ENCODE measurements at regions not wholly inside any gene's neighbourhood (a gene's known extent, or its start where the extent isn't known, plus 50 kb on each side); places are given as distances from the start of the nearest gene placed in this dataset.

DNA sequence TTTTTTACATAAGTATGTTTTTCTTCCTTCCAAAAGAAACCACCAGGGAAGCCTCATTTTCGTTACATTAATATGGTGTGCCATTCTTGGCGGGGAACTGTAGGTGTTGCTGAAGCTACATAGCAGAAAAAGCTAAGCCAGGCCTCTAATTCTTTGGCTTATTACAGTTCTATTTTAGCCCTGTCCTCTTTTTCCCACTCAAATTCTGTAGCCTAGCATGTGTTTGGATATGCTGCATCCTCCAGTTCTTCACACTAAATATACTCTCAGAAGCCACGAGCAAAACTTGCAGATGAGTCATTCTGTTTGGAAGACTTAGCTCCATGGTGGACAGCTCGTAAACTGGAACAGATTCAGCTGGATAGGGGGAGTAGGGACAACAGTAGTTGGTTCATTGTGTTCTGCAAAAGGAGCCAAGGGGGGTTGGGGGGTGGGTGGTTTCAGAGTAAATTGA, 369.4 kb downstream of the TMEM161B start:
- H3K27ac Mint-ChIP-seq = no peak overlapping the region

GRCh38 chr5:87898574-87898973, 370.1 kb downstream of the TMEM161B start:
- no peaks in the 10 kb centered on the region for H3K4me1 ChIP-seq (ENCODE audit: insufficient read depth, low read length)
- Mint-ChIP-seq H3K4me1 (no peaks in the 10 kb centered on the region), H3K36me3 (no peaks in the 10 kb centered on the region), H3K27ac (no peak overlapping the region), H3K27me3 (peaks cover 0 to 6% of the 10 kb centered on the region in 2 donors), H3K9me3 (peaks cover 0 to 7% (median 2%) of the 10 kb centered on the region in 5 donors), H3K4me3 (no peak overlapping the region)
- no peaks in the 10 kb centered on the region for H3K27me3 ChIP-seq (ENCODE audit: insufficient read depth, low read length, poor library complexity, severe bottlenecking)
- ChIA-PET POLR2A (no interaction called here), CTCF (no interaction called here)
- no peak overlapping the region for H3K27ac ChIP-seq (ENCODE audit: low read depth, low read length)
- DNase-seq = no peak
- no peaks in the 10 kb centered on the region for H3K36me3 ChIP-seq (ENCODE audit: insufficient read depth, low read length)
- H3K9me3 ChIP-seq (ENCODE audit: low read length) = no peaks in the 10 kb centered on the region
- no peak overlapping the region for H3K4me3 ChIP-seq (ENCODE audit: low read length)

More for the DNA sequence above, 369.4 kb downstream of the TMEM161B start:
- H3K27me3 Mint-ChIP-seq = peaks cover 0 to 2% of the 10 kb centered on the region in 2 donors
- Histone ChIP-seq H3K4me3 (ENCODE audit: low read length) (no peak overlapping the region), H3K9me3 (ENCODE audit: low read length) (no peaks in the 10 kb centered on the region), H3K36me3 (ENCODE audit: insufficient read depth, low read length) (no peaks in the 10 kb centered on the region), H3K4me1 (ENCODE audit: insufficient read depth, low read length) (no peaks in the 10 kb centered on the region), H3K27ac (ENCODE audit: low read depth, low read length) (no peak overlapping the region), H3K27me3 (ENCODE audit: insufficient read depth, low read length, poor library complexity, severe bottlenecking) (no peaks in the 10 kb centered on the region)
- no peak overlapping the region for H3K4me3 Mint-ChIP-seq
- no peaks in the 10 kb centered on the region for H3K36me3 Mint-ChIP-seq
- H3K9me3 Mint-ChIP-seq = peaks cover 0 to 7% (median 2%) of the 10 kb centered on the region in 5 donors
- H3K4me1 Mint-ChIP-seq = no peaks in the 10 kb centered on the region
- POLR2A ChIA-PET = no interaction called here
- CTCF ChIA-PET = no interaction called here
- DNase-seq = no peak

DNA sequence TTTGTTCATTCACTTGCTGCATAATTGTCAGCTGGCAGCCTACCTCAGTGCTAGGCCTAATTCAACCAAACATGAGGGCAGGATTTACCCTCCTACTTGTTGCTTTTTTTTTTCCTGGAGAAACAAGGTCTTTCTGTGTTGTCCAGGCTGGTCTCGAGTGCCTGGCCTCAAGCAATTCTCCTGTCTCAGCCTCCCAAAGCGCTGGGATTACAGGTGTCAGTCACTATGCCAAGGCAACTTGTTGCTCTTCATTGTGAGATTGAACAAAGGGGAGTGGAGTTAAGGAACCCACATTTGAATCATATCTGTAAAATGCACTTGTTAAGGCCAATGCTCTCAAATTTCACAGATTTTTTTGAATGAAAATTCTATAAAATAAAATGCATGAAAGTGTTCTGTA, 380.5 kb downstream of the TMEM161B start:
- Histone ChIP-seq H3K36me3 (ENCODE audit: insufficient read depth, low read length) (no peaks in the 10 kb centered on the region), H3K4me3 (ENCODE audit: low read length) (no peak overlapping the region), H3K27ac (ENCODE audit: low read depth, low read length) (no peak overlapping the region), H3K9me3 (ENCODE audit: low read length) (no peaks in the 10 kb centered on the region), H3K4me1 (ENCODE audit: insufficient read depth, low read length) (no peaks in the 10 kb centered on the region), H3K27me3 (ENCODE audit: insufficient read depth, low read length, poor library complexity, severe bottlenecking) (no peaks in the 10 kb centered on the region)
- H3K27ac Mint-ChIP-seq = no peak overlapping the region
- H3K36me3 Mint-ChIP-seq = no peaks in the 10 kb centered on the region
- H3K4me3 Mint-ChIP-seq = no peak overlapping the region
- no peaks in the 10 kb centered on the region for H3K4me1 Mint-ChIP-seq
- H3K27me3 Mint-ChIP-seq = no peaks in the 10 kb centered on the region
- no peak for DNase-seq
- H3K9me3 Mint-ChIP-seq = peaks cover 0 to 6% (median 0%) of the 10 kb centered on the region in 5 donors
- CTCF ChIA-PET = no interaction called here
- POLR2A ChIA-PET = no interaction called here

- no peak overlapping the region for H3K27ac Mint-ChIP-seq
- no peak for DNase-seq
- H3K4me3 ChIP-seq (ENCODE audit: low read length) = no peak overlapping the region
- no peak overlapping the region for H3K27ac ChIP-seq (ENCODE audit: low read depth, low read length)
- ChIA-PET POLR2A (no interaction called here), CTCF (no interaction called here)
- no peaks in the 10 kb centered on the region for H3K36me3 ChIP-seq (ENCODE audit: insufficient read depth, low read length)
- H3K9me3 ChIP-seq (ENCODE audit: low read length) = no peaks in the 10 kb centered on the region
- H3K4me3 Mint-ChIP-seq = no peak overlapping the region
- no peaks in the 10 kb centered on the region for H3K27me3 ChIP-seq (ENCODE audit: insufficient read depth, low read length, poor library complexity, severe bottlenecking)
- no peaks in the 10 kb centered on the region for H3K27me3 Mint-ChIP-seq
- no peaks in the 10 kb centered on the region for H3K36me3 Mint-ChIP-seq
- peaks cover 0 to 6% (median 0%) of the 10 kb centered on the region in 5 donors for H3K9me3 Mint-ChIP-seq
- H3K4me1 Mint-ChIP-seq = no peaks in the 10 kb centered on the region
- H3K4me1 ChIP-seq (ENCODE audit: insufficient read depth, low read length) = no peaks in the 10 kb centered on the region
Measured at GRCh38 chr5:87887247-87887646, 381.4 kb downstream of the TMEM161B start.

GRCh38 chr5:87886164-87886563, 382.5 kb downstream of the TMEM161B start:
- Histone ChIP-seq H3K27me3 (ENCODE audit: insufficient read depth, low read length, poor library complexity, severe bottlenecking) (no peaks in the 10 kb centered on the region), H3K36me3 (ENCODE audit: insufficient read depth, low read length) (no peaks in the 10 kb centered on the region), H3K4me1 (ENCODE audit: insufficient read depth, low read length) (no peaks in the 10 kb centered on the region), H3K27ac (ENCODE audit: low read depth, low read length) (no peak overlapping the region), H3K4me3 (ENCODE audit: low read length) (no peak overlapping the region), H3K9me3 (ENCODE audit: low read length) (no peaks in the 10 kb centered on the region)
- Mint-ChIP-seq H3K4me1 (no peaks in the 10 kb centered on the region), H3K4me3 (no peak overlapping the region), H3K36me3 (no peaks in the 10 kb centered on the region), H3K9me3 (peaks cover 0 to 8% (median 6%) of the 10 kb centered on the region in 5 donors), H3K27ac (no peak overlapping the region), H3K27me3 (no peaks in the 10 kb centered on the region)
- CTCF ChIA-PET = no interaction called here
- no peak for DNase-seq
- POLR2A ChIA-PET = no interaction called here

DNA sequence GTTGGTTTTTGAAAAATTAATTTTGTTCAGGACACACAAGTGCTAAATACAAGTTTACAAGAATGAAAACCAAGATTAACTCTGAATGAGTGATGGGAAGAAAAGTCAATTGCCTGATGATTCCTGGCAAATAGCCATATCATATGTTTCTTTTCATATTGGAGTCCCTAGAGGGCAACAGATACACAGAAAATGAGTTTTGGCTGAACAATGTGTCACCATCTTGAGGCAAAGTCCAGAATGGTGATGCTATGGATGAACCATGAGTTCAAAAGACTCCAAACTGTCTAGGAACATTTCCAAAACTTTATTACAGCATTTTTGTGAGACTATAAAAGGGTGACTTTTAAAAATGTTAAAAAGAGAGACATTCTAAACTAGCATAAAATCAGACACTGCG, 382.9 kb downstream of the TMEM161B start:
- Mint-ChIP-seq H3K27ac (no peak overlapping the region), H3K36me3 (no peaks in the 10 kb centered on the region), H3K4me1 (no peaks in the 10 kb centered on the region), H3K4me3 (no peak overlapping the region), H3K9me3 (peaks cover 0 to 9% (median 7%) of the 10 kb centered on the region in 5 donors), H3K27me3 (no peaks in the 10 kb centered on the region)
- no peaks in the 10 kb centered on the region for H3K9me3 ChIP-seq (ENCODE audit: low read length)
- no peaks in the 10 kb centered on the region for H3K27me3 ChIP-seq (ENCODE audit: insufficient read depth, low read length, poor library complexity, severe bottlenecking)
- ChIA-PET POLR2A (no interaction called here), CTCF (no interaction called here)
- H3K4me3 ChIP-seq (ENCODE audit: low read length) = no peak overlapping the region
- H3K36me3 ChIP-seq (ENCODE audit: insufficient read depth, low read length) = no peaks in the 10 kb centered on the region
- no peak for DNase-seq
- no peak overlapping the region for H3K27ac ChIP-seq (ENCODE audit: low read depth, low read length)
- no peaks in the 10 kb centered on the region for H3K4me1 ChIP-seq (ENCODE audit: insufficient read depth, low read length)

- no peak for DNase-seq
- Histone ChIP-seq H3K9me3 (ENCODE audit: low read length) (no peaks in the 10 kb centered on the region), H3K27me3 (ENCODE audit: insufficient read depth, low read length, poor library complexity, severe bottlenecking) (no peaks in the 10 kb centered on the region), H3K36me3 (ENCODE audit: insufficient read depth, low read length) (no peaks in the 10 kb centered on the region), H3K4me1 (ENCODE audit: insufficient read depth, low read length) (no peaks in the 10 kb centered on the region), H3K27ac (ENCODE audit: low read depth, low read length) (no peak overlapping the region), H3K4me3 (ENCODE audit: low read length) (no peak overlapping the region)
- no peaks in the 10 kb centered on the region for H3K36me3 Mint-ChIP-seq
- H3K4me3 Mint-ChIP-seq = no peak overlapping the region
- POLR2A ChIA-PET = no interaction called here
- no peaks in the 10 kb centered on the region for H3K4me1 Mint-ChIP-seq
- no peaks in the 10 kb centered on the region for H3K27me3 Mint-ChIP-seq
- CTCF ChIA-PET = no interaction called here
- peaks cover 0 to 21% (median 3%) of the 10 kb centered on the region in 5 donors for H3K9me3 Mint-ChIP-seq
- H3K27ac Mint-ChIP-seq = no peak overlapping the region
Measured at GRCh38 chr5:87877495-87877894, 391.1 kb downstream of the TMEM161B start.

- H3K27ac ChIP-seq (ENCODE audit: low read depth, low read length) = no peak overlapping the region
- DNase-seq = no peak
- H3K4me1 ChIP-seq (ENCODE audit: insufficient read depth, low read length) = no peaks in the 10 kb centered on the region
- Mint-ChIP-seq H3K36me3 (no peaks in the 10 kb centered on the region), H3K27me3 (no peaks in the 10 kb centered on the region), H3K27ac (no peak overlapping the region), H3K9me3 (peaks cover 0 to 21% (median 3%) of the 10 kb centered on the region in 5 donors), H3K4me3 (no peak overlapping the region), H3K4me1 (no peaks in the 10 kb centered on the region)
- H3K36me3 ChIP-seq (ENCODE audit: insufficient read depth, low read length) = no peaks in the 10 kb centered on the region
- CTCF ChIA-PET = no interaction called here
- no peaks in the 10 kb centered on the region for H3K9me3 ChIP-seq (ENCODE audit: low read length)
- POLR2A ChIA-PET = no interaction called here
- H3K4me3 ChIP-seq (ENCODE audit: low read length) = no peak overlapping the region
- H3K27me3 ChIP-seq (ENCODE audit: insufficient read depth, low read length, poor library complexity, severe bottlenecking) = no peaks in the 10 kb centered on the region
Measured at GRCh38 chr5:87877023-87877422, 391.6 kb downstream of the TMEM161B start.

DNA sequence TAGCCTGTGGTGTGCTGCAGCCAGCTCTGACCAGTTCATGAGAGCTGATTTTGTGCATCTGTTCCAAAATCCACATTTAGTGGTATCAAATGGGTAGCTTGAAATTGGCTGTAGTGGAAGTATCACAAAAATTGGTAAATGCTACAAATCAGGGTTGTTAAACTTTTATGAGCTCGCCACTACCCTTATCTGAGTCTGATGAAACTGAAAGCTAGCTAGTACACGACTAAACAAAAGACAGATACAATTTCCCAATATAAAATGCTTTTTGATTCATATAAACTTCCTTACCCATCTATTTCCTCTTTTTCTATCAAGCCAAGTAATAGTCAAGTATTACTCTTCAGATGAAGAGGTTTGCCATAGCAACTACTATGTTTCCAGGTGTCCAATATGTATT, 392.0 kb downstream of the TMEM161B start:
- DNase-seq = no peak
- peaks cover 0 to 20% (median 3%) of the 10 kb centered on the region in 5 donors for H3K9me3 Mint-ChIP-seq
- Histone ChIP-seq H3K4me3 (ENCODE audit: low read length) (no peak overlapping the region), H3K4me1 (ENCODE audit: insufficient read depth, low read length) (no peaks in the 10 kb centered on the region), H3K27me3 (ENCODE audit: insufficient read depth, low read length, poor library complexity, severe bottlenecking) (no peaks in the 10 kb centered on the region), H3K9me3 (ENCODE audit: low read length) (no peaks in the 10 kb centered on the region), H3K36me3 (ENCODE audit: insufficient read depth, low read length) (no peaks in the 10 kb centered on the region), H3K27ac (ENCODE audit: low read depth, low read length) (no peak overlapping the region)
- H3K4me3 Mint-ChIP-seq = no peak overlapping the region
- CTCF ChIA-PET = no interaction called here
- H3K27me3 Mint-ChIP-seq = no peaks in the 10 kb centered on the region
- H3K4me1 Mint-ChIP-seq = no peaks in the 10 kb centered on the region
- POLR2A ChIA-PET = no interaction called here
- no peak overlapping the region for H3K27ac Mint-ChIP-seq
- no peaks in the 10 kb centered on the region for H3K36me3 Mint-ChIP-seq
